Lower lobe of right lung (tissue), 2 donors: ENCODE measurements at regions not wholly inside any gene's neighbourhood (a gene's known extent, or its start where the extent isn't known, plus 50 kb on each side); places are given as distances from the start of the nearest gene placed in this dataset.

Experiments
- ATAC-seq, 2 donors: fragments of 200-7000 bp; cut with Tn5 transposase; one replicate each; pipeline ENCODE4 v1.9.1; 2020 to 2022; ENCODE audit warnings: mild to moderate bottlenecking in 2 of 2, moderate library complexity in 2 of 2
- DNase-seq: peaks from one replicate; pipeline ENCODE4 v3.0.0-alpha.2; 2020
- H3K27ac ChIP-seq: fragments of 200-600 bp; one replicate; pipeline ENCODE4 v1.8.0; 2022
- H3K27me3 ChIP-seq: fragments of 200-600 bp; one replicate; pipeline ENCODE4 v1.8.0; 2022; ENCODE audit warnings: low read depth
- H3K36me3 ChIP-seq: fragments of 200-600 bp; one replicate; pipeline ENCODE4 v1.8.0; 2022; ENCODE audit warnings: mild to moderate bottlenecking
- H3K4me1 ChIP-seq: fragments of 200-600 bp; one replicate; pipeline ENCODE4 v1.8.0; 2022
- H3K4me3 ChIP-seq: fragments of 200-600 bp; one replicate; pipeline ENCODE4 v1.8.0; 2022; ENCODE audit warnings: mild to moderate bottlenecking
- H3K9me3 ChIP-seq: fragments of 200-600 bp; one replicate; pipeline ENCODE4 v1.8.0; 2022
- CTCF ChIP-seq: fragments of 200-600 bp; IDR thresholded peaks from one replicate; pipeline ENCODE4 v1.8.0; 2022; ENCODE audit warnings: antibody characterized with exemption, mild to moderate bottlenecking
- intact Hi-C: fragments of 100-400 bp; cut with DNase I; formaldehyde crosslinking; loops from one replicate; pipeline ENCODE4 v1.11.0; 2022
- donor health status: DM: no; HTN: yes; CAD: no; lungs with severe emphysema.

- no peak overlapping the region for H3K27ac ChIP-seq
Observed at GRCh38 chr1:168428063-168428731, 115.6 kb downstream of the XCL2 start.

DNA sequence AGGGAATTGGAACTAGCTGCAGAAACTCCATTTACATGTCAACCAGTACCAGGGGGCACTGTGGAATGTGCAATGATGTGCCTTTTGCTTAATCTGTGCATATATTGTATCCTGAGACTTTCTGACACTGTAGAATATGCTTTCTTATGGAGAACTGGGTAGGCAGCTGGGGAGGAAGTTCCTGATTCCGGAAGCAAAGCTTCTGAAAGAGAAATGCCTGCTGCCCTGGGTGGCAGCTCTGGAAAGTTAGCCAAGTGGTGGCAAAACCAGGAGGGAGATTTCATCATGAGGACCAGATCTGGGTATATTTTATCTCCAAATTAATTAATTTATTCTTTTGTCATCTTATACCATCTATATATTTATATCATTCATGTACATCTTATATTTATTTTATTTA is 116.7 kb downstream of the XCL2 start:
- DNase-seq (no peak), ATAC-seq (no peak)
- Histone ChIP-seq H3K4me3 (no peak overlapping the region), H3K27me3 (no peaks in the 10 kb centered on the region), H3K4me1 (peaks cover 7% of the 10 kb centered on the region), H3K9me3 (no peaks in the 10 kb centered on the region), H3K27ac (no peak overlapping the region), H3K36me3 (no peaks in the 10 kb centered on the region)
- intact Hi-C loops, result no loop called here
- TF ChIP-seq CTCF, result no peak

More at GRCh38 chr1:168428063-168428731, 115.6 kb downstream of the XCL2 start:
- H3K4me1 ChIP-seq, result peaks cover 7% of the 10 kb centered on the region
- intact Hi-C loops, result no loop called here
- no peak for TF ChIP-seq CTCF
- H3K27me3 ChIP-seq, result no peaks in the 10 kb centered on the region
- no peaks in the 10 kb centered on the region for H3K9me3 ChIP-seq
- no peak overlapping the region for H3K4me3 ChIP-seq
- ATAC-seq (no peak), DNase-seq (no peak)
- H3K36me3 ChIP-seq, result no peaks in the 10 kb centered on the region

GRCh38 chr1:168424281-168424680 is 119.5 kb downstream of the XCL2 start:
- H3K27ac ChIP-seq, result no peak overlapping the region
- no peak overlapping the region for H3K4me3 ChIP-seq
- DNase-seq (no peak), ATAC-seq (no peak)
- no peaks in the 10 kb centered on the region for H3K27me3 ChIP-seq
- no peak for TF ChIP-seq CTCF
- H3K9me3 ChIP-seq, result no peaks in the 10 kb centered on the region
- H3K4me1 ChIP-seq, result peaks cover 7% of the 10 kb centered on the region
- H3K36me3 ChIP-seq, result no peaks in the 10 kb centered on the region
- intact Hi-C loops, result no loop called here

DNA sequence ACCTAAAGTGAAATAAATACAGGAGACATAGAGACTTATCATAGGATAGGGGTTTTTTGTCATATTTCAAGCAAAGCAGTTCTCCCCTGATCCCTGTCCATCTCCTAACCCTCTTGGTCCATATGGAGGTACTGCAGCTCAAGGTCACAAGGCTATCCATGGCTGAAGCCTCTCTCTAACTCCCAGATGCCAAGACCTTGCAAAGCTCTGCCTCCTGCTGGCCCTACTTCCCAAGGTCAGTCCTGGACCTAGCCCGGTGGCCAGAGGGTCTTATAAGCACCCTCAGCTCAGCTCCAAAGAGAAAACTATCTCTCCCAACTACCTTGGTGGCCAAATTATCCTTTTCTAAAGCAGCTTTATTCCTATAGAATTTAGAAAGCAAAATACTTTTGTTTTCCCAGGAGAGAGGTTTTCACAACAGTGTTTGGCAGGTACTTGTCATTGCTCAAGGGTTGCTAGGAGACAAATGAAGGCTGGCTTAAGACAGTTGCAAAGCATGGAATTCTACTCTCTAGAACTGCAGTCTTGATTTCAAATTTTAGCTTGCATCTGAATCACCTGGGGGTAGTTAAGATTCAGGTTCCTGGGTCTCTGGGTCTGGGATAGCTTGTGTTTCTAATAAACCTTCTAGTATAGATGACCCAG is 121.5 kb downstream of the XCL2 start:
- H3K27me3 ChIP-seq, result no peaks in the 10 kb centered on the region
- no peak overlapping the region for H3K27ac ChIP-seq
- intact Hi-C loops, result no loop called here
- no peak for DNase-seq
- TF ChIP-seq CTCF, result no peak
- H3K36me3 ChIP-seq, result no peaks in the 10 kb centered on the region
- no peak overlapping the region for H3K4me3 ChIP-seq
- no peaks in the 10 kb centered on the region for H3K9me3 ChIP-seq
- peaks cover 5% of the 10 kb centered on the region for H3K4me1 ChIP-seq
- no peak for ATAC-seq

DNA sequence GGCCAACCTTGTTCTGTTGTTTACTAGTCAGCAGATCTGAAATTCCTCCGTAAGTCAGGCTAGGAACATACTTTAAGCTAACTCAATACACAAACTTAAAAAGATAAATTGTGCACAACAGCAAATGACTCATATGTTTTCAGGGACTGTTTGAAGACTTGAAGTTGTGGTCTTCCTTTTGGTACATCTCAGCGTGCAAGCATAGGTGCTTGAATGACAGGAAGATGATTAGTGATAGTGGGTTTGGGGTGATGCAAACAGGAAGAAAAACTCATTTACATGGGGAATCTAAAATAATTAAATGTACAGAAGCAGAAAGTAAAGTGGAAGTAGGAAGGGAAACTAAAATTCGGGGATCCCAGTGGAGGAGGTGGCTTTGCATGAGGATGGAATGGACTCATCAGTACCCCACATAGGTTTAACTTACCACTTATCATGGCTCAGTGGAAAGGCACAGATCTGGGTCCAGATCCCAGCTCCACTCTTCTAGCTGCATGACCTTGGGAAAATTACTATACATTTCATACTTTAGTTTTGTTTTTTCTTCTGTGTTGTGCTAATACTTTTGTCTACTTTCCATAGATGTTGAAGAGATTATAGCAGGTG is 122.3 kb downstream of the XCL2 start:
- H3K36me3 ChIP-seq, result no peaks in the 10 kb centered on the region
- no peak for TF ChIP-seq CTCF
- H3K4me3 ChIP-seq, result no peak overlapping the region
- H3K27me3 ChIP-seq, result no peaks in the 10 kb centered on the region
- no peak overlapping the region for H3K27ac ChIP-seq
- no peaks in the 10 kb centered on the region for H3K9me3 ChIP-seq
- ATAC-seq (peak in 1 of 2 donors; percentile 37), DNase-seq (no peak)
- H3K4me1 ChIP-seq, result no peaks in the 10 kb centered on the region
- intact Hi-C loops, result no loop called here
